Neutrophil (primary cell): ENCODE measurements at regions not wholly inside any gene's neighbourhood (a gene's known extent, or its start where the extent isn't known, plus 50 kb on each side); places are given as distances from the start of the nearest gene placed in this dataset.
"Not testable (repeated sequence)": the region's sequence is repeated elsewhere in the genome, so short reads cannot be mapped to it uniquely, and the experiment has no call there.

ENCODE experiments used
- H3K27ac ChIP-seq: fragments of 200-600 bp; sonication (generic); 2 replicates; pipeline ENCODE4 v1.5.1; 2016; ENCODE audit warnings: mild to moderate bottlenecking, moderate library complexity
- H3K27me3 ChIP-seq: fragments of 200-600 bp; sonication (generic); 2 replicates; pipeline ENCODE4 v1.6.0; 2016; ENCODE audit warnings: mild to moderate bottlenecking
- H3K36me3 ChIP-seq: fragments of 200-600 bp; sonication (generic); 2 replicates; pipeline ENCODE4 v1.5.1; 2017
- H3K4me1 ChIP-seq, 2 experiments: fragments of 200-600 bp in 1 of 2; sonication (generic) in 1 of 2; 1 replicate in 1 of 2; 2 replicates in 1 of 2; pipeline versions ENCODE4 v1.5.1 to v1.6.1; 2013 to 2016; ENCODE audit warnings: low read depth in 1 of 2, low read length in 1 of 2, mild to moderate bottlenecking in 1 of 2, moderate library complexity in 1 of 2; ENCODE audit not compliant: control insufficient read depth in 1 of 2, insufficient read depth in 1 of 2
- H3K4me3 ChIP-seq, 2 experiments: fragments of 200-600 bp in 1 of 2; sonication (generic) in 1 of 2; 1 replicate in 1 of 2; 2 replicates in 1 of 2; pipeline ENCODE4 v1.5.1; 2013 to 2016; ENCODE audit warnings: low read depth in 1 of 2, low read length in 1 of 2, mild to moderate bottlenecking in 1 of 2, moderate library complexity in 1 of 2
- H3K9me3 ChIP-seq: fragments of 200-600 bp; sonication (generic); 2 replicates; pipeline ENCODE4 v1.5.1; 2016
- CTCF ChIP-seq: fragments of 200-600 bp; sonication (generic); IDR thresholded peaks from 2 replicates; pipeline ENCODE4 v1.5.1; 2016; ENCODE audit warnings: antibody characterized with exemption

GRCh38 chr5:17099946-17100345, 117.5 kb upstream of the BASP1 start:
- Histone ChIP-seq H3K9me3 (no peaks in the 10 kb centered on the region), H3K4me1 (no peaks in the 10 kb centered on the region), H3K36me3 (no peaks in the 10 kb centered on the region), H3K27ac (no peak overlapping the region), H3K27me3 (no peaks in the 10 kb centered on the region), H3K4me3 (no peak overlapping the region)
- no peak for TF ChIP-seq CTCF

DNA sequence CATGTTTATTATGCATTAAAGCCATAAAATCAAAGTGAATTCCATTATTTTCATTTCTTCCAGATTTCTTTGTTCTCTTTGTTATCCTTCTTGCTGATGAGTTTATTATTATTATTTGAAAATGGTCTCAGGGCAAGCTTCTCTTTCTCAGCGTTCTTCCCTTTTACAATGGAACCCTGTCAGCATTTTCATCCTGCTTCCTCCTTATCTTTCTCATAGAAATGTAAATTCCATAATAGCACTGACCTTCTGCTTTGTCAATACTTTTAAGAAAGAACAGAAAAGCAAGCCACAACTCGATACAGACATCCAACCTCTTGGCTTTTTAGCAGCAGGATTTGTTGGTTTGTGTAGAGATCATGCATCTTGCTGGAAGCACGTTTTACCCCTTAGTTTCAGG, 114.0 kb upstream of the BASP1 start:
- Histone ChIP-seq H3K9me3 (no peaks in the 10 kb centered on the region), H3K27ac (no peak overlapping the region), H3K4me3 (no peak overlapping the region), H3K27me3 (no peaks in the 10 kb centered on the region), H3K36me3 (no peaks in the 10 kb centered on the region), H3K4me1 (no peaks in the 10 kb centered on the region)
- no peak for TF ChIP-seq CTCF

- H3K4me3 ChIP-seq = no peak overlapping the region
- no peaks in the 10 kb centered on the region for H3K9me3 ChIP-seq
- H3K27me3 ChIP-seq = no peaks in the 10 kb centered on the region
- TF ChIP-seq CTCF = no peak
- H3K36me3 ChIP-seq = no peaks in the 10 kb centered on the region
- H3K4me1 ChIP-seq = no peaks in the 10 kb centered on the region
- H3K27ac ChIP-seq = no peak overlapping the region
Observed at GRCh38 chr5:17105744-17106418, 111.5 kb upstream of the BASP1 start.

- no peak for TF ChIP-seq CTCF
- Histone ChIP-seq H3K27ac (no peak overlapping the region), H3K4me1 (no peaks in the 10 kb centered on the region), H3K36me3 (no peaks in the 10 kb centered on the region), H3K4me3 (no peak overlapping the region), H3K27me3 (no peaks in the 10 kb centered on the region), H3K9me3 (no peaks in the 10 kb centered on the region)
Observed at GRCh38 chr5:17106521-17106920, 110.9 kb upstream of the BASP1 start.

DNA sequence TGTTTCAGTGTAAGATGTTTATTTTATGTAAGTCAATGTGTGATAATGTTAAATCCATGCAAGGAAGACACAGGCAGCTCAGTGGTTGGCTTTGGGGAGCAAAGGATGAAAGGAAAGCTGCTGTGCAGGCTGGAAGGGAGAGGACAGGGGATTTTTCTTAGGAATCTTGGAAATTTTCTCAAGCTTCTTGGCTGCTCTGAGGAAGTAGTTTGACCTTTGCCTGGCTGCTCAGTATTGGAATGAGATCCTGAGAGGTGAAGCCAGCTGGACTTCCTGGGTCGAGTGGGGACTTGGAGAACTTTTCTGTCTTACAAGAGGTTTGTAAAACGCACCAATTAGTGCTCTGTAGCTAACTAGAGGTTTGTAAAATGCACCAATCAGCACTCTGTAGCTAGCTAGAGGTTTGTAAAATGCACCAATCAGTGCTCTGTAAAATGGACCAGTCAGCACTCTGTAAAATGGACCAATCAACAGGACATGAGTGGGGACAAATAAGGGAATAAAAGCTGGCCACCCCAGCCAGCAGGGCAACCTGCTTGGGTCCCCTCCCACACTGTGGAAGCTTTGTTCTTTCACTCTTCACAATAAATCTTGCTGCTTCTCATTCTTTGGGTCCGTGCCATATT, 105.2 kb upstream of the BASP1 start:
- H3K4me1 ChIP-seq, H3K27me3 ChIP-seq: not testable (repeated sequence)

GRCh38 chr5:17113174-17113958, 104.1 kb upstream of the BASP1 start:
- Histone ChIP-seq H3K9me3 (no peaks in the 10 kb centered on the region), H3K4me3 (no peak overlapping the region), H3K27ac (no peak overlapping the region), H3K36me3 (no peaks in the 10 kb centered on the region), H3K4me1 (peaks cover 0 to 7% of the 10 kb centered on the region in 2 experiments), H3K27me3 (no peaks in the 10 kb centered on the region)
- no peak for TF ChIP-seq CTCF

More for the DNA sequence above, 105.2 kb upstream of the BASP1 start:
- not testable (repeated sequence) for H3K36me3 ChIP-seq, H3K4me3 ChIP-seq, H3K27ac ChIP-seq, H3K9me3 ChIP-seq
